ENCODE measurements at regions not wholly inside any gene's neighbourhood (a gene's known extent, or its start where the extent isn't known, plus 50 kb on each side); places are given as distances from the start of the nearest gene placed in this dataset.
"Not testable (repeated sequence)": the region's sequence is repeated elsewhere in the genome, so short reads cannot be mapped to it uniquely, and the experiment has no call there.

- no peak for DNase-seq
Measured at GRCh38 chr5:10125116-10125515, 124.6 kb downstream of the ATPSCKMT start.

GRCh38 chr5:10124287-10124686 lies 125.4 kb downstream of the ATPSCKMT start:
- DNase-seq, result no peak

GRCh38 chr5:10123254-10123989 lies 126.3 kb downstream of the ATPSCKMT start:
- DNase-seq, result no peak

GRCh38 chr5:10122076-10122726 lies 127.5 kb downstream of the ATPSCKMT start:
- DNase-seq, result no peak

GRCh38 chr5:10120934-10121333 lies 128.8 kb downstream of the ATPSCKMT start:
- no peak for DNase-seq

- DNase-seq, result no peak
Measured at GRCh38 chr5:10118150-10118549, 131.5 kb downstream of the ATPSCKMT start.

- DNase-seq, result no peak
Measured at GRCh38 chr5:10116594-10116993, 133.1 kb downstream of the ATPSCKMT start.

GRCh38 chr5:10115669-10116068 lies 134.0 kb downstream of the ATPSCKMT start:
- DNase-seq, result no peak

- no peak for DNase-seq
Measured at GRCh38 chr5:10111571-10111970, 138.1 kb downstream of the ATPSCKMT start.

- no peak for DNase-seq
Measured at GRCh38 chr5:10110228-10110627, 139.5 kb downstream of the ATPSCKMT start.

GRCh38 chr5:10109299-10109698 lies 140.4 kb downstream of the ATPSCKMT start:
- DNase-seq, result no peak

GRCh38 chr5:10106806-10107205 lies 142.9 kb downstream of the ATPSCKMT start:
- no peak for DNase-seq

- DNase-seq, result no peak
Measured at GRCh38 chr5:10106285-10106684, 143.4 kb downstream of the ATPSCKMT start.

GRCh38 chr5:10102706-10103497 lies 146.8 kb downstream of the ATPSCKMT start:
- DNase-seq, result no peak

- not testable (repeated sequence) for DNase-seq
Measured at GRCh38 chr5:10102235-10102634, 147.5 kb downstream of the ATPSCKMT start.

GRCh38 chr5:10099548-10099947 lies 150.1 kb downstream of the ATPSCKMT start:
- no peak for DNase-seq

GRCh38 chr5:10091701-10092100 lies 158.0 kb downstream of the ATPSCKMT start:
- no peak for DNase-seq

GRCh38 chr5:10090074-10090473 lies 159.6 kb downstream of the ATPSCKMT start:
- DNase-seq, result no peak

GRCh38 chr5:10085185-10085584 lies 164.5 kb downstream of the ATPSCKMT start:
- DNase-seq, result no peak

GRCh38 chr5:10081584-10081983 lies 168.1 kb downstream of the ATPSCKMT start:
- no peak for DNase-seq

GRCh38 chr5:10077791-10078545 lies 171.7 kb downstream of the ATPSCKMT start:
- DNase-seq, result no peak

GRCh38 chr5:10073441-10074104 lies 176.1 kb downstream of the ATPSCKMT start:
- DNase-seq, result no peak
